Lower leg skin (tissue), 4 donors: ENCODE measurements at regions not wholly inside any gene's neighbourhood (a gene's known extent, or its start where the extent isn't known, plus 50 kb on each side); places are given as distances from the start of the nearest gene placed in this dataset.

Experiments used
- DNase-seq, 2 donors: peaks; one replicate each; pipeline ENCODE4 v3.0.0-alpha.2; 2019; ENCODE audit warnings: low spot score in 2 of 2
- H3K4me3 ChIP-seq: fragments of 200-600 bp; sonication (generic); 2 replicates; pipeline ENCODE4 v1.5.1; 2017; ENCODE audit warnings: mild to moderate bottlenecking, low read depth; ENCODE audit not compliant: poor library complexity, severe bottlenecking
- POLR2A ChIP-seq, 2 donors: fragments of 450-650 bp; IDR thresholded peaks; one replicate each; pipeline ENCODE4 v1.6.1; 2016 to 2017; ENCODE audit warnings: antibody characterized with exemption in 2 of 2, mild to moderate bottlenecking in 1 of 2, moderate library complexity in 1 of 2
- WGBS, 2 donors: methylation state at CpG; one replicate each; pipeline ENCODE4 v1.1.5; 2018; 5-methylcytosine and 5-hydroxymethylcytosine counted together
- intact Hi-C: fragments of 100-400 bp; cut with DNase I; formaldehyde crosslinking; loops from one replicate; pipeline ENCODE4 v1.15.0; 2023; ENCODE audit warnings: low total_unique reads
- TF ChIP-seq, protein P1 (sequence below), 3 donors: fragments of 450-650 bp; IDR thresholded peaks; one replicate each; pipeline ENCODE4 v1.5.1; 2016; ENCODE audit warnings: antibody characterized with exemption in 3 of 3, mild to moderate bottlenecking in 3 of 3, moderate library complexity in 2 of 3

DNA sequence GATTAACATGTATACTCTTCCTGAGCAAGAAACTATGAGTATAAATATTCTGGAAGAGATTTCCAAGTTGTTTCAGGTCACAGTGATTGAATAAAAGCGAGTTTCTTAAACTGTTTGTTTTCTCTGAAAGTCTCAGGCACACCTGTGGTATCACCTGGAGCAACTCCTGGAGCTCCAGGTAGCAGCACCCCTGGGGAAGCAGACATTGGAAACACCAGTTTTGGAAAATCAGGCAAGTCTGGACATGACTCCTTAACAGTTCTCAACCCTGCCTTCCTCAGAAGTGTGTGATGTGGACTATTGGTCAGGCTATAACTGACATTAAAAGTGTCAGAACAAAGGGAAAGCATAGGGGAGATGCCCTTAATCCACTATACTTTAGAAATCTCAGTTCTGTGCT is 217.6 kb upstream of the CNTN1 start:
- TF ChIP-seq, protein P1, sequence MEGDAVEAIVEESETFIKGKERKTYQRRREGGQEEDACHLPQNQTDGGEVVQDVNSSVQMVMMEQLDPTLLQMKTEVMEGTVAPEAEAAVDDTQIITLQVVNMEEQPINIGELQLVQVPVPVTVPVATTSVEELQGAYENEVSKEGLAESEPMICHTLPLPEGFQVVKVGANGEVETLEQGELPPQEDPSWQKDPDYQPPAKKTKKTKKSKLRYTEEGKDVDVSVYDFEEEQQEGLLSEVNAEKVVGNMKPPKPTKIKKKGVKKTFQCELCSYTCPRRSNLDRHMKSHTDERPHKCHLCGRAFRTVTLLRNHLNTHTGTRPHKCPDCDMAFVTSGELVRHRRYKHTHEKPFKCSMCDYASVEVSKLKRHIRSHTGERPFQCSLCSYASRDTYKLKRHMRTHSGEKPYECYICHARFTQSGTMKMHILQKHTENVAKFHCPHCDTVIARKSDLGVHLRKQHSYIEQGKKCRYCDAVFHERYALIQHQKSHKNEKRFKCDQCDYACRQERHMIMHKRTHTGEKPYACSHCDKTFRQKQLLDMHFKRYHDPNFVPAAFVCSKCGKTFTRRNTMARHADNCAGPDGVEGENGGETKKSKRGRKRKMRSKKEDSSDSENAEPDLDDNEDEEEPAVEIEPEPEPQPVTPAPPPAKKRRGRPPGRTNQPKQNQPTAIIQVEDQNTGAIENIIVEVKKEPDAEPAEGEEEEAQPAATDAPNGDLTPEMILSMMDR (IDR thresholded peaks at IDR 0.05) = no peak
- TF ChIP-seq POLR2A (IDR thresholded peaks at IDR 0.05) = no peak
- DNase-seq = no peak

DNA sequence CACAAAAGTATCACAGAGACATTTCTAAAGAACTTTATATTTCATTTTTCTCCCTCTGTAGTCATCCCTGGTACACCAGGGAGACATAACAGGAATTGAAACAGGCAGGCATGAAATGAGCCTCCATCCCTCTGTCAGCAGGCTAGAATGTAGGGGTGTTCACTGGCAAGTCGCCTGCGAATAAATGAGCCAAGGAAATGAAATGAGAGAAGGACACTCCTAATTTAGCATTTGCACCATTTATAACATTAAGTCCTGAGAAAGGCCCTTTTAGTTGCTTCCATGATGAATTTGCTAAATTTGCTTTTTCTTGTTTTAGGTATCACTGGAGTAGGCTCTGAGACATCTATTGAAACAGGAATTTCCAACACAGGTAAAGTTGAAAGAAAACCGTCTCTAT is 192.4 kb upstream of the CNTN1 start:
- TF ChIP-seq POLR2A (IDR thresholded peaks at IDR 0.05) = no peak
- TF ChIP-seq, protein P1 (IDR thresholded peaks at IDR 0.05) = no peak
- 79 to 89% methylated on average over 3 of the region's 3 CpGs for WGBS, 2 donors
- DNase-seq = no peak
- no peak overlapping the region for H3K4me3 ChIP-seq
- intact Hi-C loops = no loop called here

More for the DNA sequence above, 217.6 kb upstream of the CNTN1 start:
- intact Hi-C loops = no loop called here
- 43 to 61% methylated on average over 1 of the region's 1 CpG for WGBS, 2 donors
- no peak overlapping the region for H3K4me3 ChIP-seq

DNA sequence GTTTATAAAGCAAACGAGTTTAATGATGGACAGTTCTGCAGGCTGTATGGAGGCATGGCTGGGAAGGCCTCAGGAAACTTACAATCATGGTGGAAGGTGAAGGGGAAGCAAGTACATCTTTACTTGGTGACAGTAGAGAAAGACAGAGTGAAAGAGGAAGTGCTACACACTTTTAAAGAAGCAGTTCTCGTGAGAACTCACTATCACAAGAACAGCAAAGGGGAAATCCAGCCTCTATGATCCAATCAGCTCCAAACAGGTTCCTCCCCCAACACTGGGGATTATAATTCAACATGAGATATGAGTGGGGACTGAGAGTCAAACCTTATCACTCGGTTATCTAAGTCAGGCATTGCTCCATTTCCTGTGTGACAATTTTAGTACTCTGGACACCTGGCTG is 189.9 kb upstream of the CNTN1 start:
- TF ChIP-seq, protein P1 (IDR thresholded peaks at IDR 0.05) = no peak
- TF ChIP-seq POLR2A (IDR thresholded peaks at IDR 0.05) = no peak
- DNase-seq = no peak
- intact Hi-C loops = no loop called here
- no peak overlapping the region for H3K4me3 ChIP-seq
- WGBS, 2 donors = 70 to 75% methylated on average over 3 of the region's 3 CpGs

DNA sequence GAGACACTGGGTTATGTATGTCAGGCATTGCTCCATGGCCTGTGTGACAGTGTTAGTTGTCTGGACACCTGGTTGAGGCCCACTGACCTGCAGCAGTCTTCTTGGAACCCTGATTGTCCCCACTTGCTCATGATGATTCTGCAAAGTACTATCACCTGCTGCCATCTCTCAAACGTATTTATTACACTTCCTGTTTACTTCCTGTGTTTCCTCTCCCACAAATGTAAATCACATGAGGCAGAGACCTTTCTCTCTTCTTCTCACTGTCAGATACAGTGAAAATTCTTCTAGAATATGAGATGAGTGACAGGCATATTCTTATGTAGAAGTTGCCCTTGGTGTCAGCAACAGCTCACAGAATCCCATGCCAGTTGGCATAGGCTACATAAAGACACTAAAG is 186.9 kb upstream of the CNTN1 start:
- no peak for DNase-seq
- WGBS, 2 donors = 15 to 17% methylated on average over 1 of the region's 1 CpG
- intact Hi-C loops = no loop called here
- no peak overlapping the region for H3K4me3 ChIP-seq
- TF ChIP-seq POLR2A (IDR thresholded peaks at IDR 0.05) = no peak
- TF ChIP-seq, protein P1 (IDR thresholded peaks at IDR 0.05) = no peak

DNA sequence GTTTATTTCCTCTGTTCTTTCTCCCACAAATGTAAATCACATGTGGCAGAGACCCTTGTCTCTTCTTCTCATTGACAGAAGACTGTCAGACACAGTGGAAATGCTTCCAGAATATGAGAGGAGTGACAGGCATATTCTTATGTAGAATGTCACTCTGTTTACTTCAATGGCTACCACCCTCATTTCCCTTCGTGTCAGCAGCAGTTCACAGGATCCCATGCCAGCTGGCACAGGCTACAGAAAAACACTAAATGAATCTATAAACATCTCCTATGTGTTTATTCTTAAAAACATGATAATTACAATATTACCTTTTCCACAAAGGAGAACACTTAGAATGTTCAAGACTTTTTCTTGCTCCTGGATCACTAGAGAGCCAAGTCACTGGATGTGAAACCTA is 183.8 kb upstream of the CNTN1 start:
- no peak for TF ChIP-seq POLR2A (IDR thresholded peaks at IDR 0.05)
- TF ChIP-seq, protein P1 (IDR thresholded peaks at IDR 0.05) = no peak
- intact Hi-C loops = no loop called here
- DNase-seq = no peak
- no peak overlapping the region for H3K4me3 ChIP-seq
- WGBS, 2 donors = 10 to 13% methylated on average over 1 of the region's 1 CpG

DNA sequence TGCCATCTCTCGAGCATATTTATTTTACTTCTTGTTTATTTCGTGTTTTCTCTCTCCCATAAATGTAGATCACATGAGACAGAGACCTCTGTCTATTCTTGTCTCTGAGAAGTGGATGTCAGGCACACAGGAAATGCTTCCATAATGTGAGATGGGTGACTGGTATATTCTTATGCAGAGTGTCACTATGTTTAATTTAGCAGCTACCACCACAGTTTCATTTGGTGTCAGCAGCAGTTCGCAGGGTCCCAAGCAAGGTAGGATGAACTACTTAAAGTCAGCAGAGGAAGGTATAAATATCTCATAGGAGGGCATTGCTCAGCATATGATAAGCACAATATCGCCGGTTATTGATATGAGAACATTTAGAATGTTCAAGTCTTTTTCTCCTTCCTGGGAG is 180.9 kb upstream of the CNTN1 start:
- intact Hi-C loops = no loop called here
- no peak for DNase-seq
- WGBS, 2 donors = 66 to 72% methylated on average over 5 of the region's 5 CpGs
- H3K4me3 ChIP-seq = no peak overlapping the region
- TF ChIP-seq POLR2A (IDR thresholded peaks at IDR 0.05) = no peak
- TF ChIP-seq, protein P1 (IDR thresholded peaks at IDR 0.05) = no peak
